ENCODE measurements at regions not wholly inside any gene's neighbourhood (a gene's known extent, or its start where the extent isn't known, plus 50 kb on each side); places are given as distances from the start of the nearest gene placed in this dataset.
A peak's percentile ranks its signal among the peaks of the same experiment; 100 is the strongest.
"Not testable (repeated sequence)": the region's sequence is repeated elsewhere in the genome, so short reads cannot be mapped to it uniquely, and the experiment has no call there.

DNA sequence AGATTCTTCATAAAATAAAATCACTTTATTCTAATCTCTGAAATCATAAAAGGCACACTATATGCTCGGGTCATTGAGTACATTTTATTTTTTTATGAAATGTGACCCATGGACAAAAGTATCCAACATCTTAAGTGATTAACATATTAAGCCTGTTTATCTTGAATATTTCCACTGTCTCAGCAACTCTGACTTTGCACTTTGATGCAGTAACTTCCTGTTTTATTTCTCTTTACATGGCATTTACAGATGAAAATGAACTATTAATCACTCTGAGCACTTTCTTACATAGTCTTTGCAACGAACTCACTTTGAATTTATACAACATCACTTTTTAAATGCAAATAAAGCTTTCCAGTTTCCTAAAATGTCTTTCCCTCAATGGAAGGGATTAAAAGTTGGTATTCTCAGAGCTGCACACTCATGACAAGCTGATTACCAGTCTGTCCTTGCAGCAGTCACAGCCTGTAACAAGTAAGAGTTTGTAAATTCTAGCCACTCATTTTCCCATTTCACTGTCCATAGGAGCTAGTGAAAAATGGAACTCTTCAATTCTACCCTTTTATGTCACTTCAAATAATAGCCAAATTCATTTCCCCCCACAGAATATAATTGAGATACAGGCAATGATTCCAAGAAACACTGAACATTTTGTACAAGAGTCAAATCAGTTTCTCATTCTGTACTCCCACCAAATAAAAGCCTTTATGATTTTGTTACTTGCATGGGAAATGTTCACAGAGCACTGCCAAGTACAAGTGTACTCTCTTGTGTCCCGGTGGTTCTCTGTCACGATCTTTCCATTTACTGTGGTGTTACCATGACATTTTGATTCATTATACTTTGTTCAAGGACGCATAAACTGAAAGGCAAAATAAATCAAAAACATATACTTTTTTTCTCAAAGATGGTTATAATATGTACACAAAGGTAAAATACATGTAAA lies 1968.9 kb downstream of the PCDH9 start:
- TF ChIP-seq BACH2 (CRISPR knock-in tag; IDR thresholded peaks at IDR 0.05; ENCODE audit: borderline replicate concordance), result no peak
- TF ChIP-seq ESRRG (CRISPR knock-in tag; IDR thresholded peaks at IDR 0.05), result no peak
- TF ChIP-seq, protein P1, sequence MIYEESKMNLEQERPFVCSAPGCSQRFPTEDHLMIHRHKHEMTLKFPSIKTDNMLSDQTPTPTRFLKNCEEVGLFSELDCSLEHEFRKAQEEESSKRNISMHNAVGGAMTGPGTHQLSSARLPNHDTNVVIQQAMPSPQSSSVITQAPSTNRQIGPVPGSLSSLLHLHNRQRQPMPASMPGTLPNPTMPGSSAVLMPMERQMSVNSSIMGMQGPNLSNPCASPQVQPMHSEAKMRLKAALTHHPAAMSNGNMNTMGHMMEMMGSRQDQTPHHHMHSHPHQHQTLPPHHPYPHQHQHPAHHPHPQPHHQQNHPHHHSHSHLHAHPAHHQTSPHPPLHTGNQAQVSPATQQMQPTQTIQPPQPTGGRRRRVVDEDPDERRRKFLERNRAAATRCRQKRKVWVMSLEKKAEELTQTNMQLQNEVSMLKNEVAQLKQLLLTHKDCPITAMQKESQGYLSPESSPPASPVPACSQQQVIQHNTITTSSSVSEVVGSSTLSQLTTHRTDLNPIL (CRISPR knock-in tag; IDR thresholded peaks at IDR 0.05; ENCODE audit: low read depth), result no peak
- no peak for TF ChIP-seq ZNF565 (CRISPR knock-in tag; conservative IDR thresholded peaks at IDR 0.05; ENCODE audit: low read depth)
- no peak for TF ChIP-seq CSDC2 (CRISPR knock-in tag; IDR thresholded peaks at IDR 0.05)
- TF ChIP-seq ZNF8 (CRISPR knock-in tag; IDR thresholded peaks at IDR 0.05), result no peak
- no peak for TF ChIP-seq GLIS3 (CRISPR knock-in tag; IDR thresholded peaks at IDR 0.05)
- TF ChIP-seq TCF4 (CRISPR knock-in tag; IDR thresholded peaks at IDR 0.05; ENCODE audit: borderline replicate concordance), result no peak
- peak; percentile 50; the same call in 2 of the 3 replicates for ATAC-seq

GRCh38 chr13:65240773-65241172 lies 1989.4 kb downstream of the PCDH9 start:
- TF ChIP-seq, protein P2, sequence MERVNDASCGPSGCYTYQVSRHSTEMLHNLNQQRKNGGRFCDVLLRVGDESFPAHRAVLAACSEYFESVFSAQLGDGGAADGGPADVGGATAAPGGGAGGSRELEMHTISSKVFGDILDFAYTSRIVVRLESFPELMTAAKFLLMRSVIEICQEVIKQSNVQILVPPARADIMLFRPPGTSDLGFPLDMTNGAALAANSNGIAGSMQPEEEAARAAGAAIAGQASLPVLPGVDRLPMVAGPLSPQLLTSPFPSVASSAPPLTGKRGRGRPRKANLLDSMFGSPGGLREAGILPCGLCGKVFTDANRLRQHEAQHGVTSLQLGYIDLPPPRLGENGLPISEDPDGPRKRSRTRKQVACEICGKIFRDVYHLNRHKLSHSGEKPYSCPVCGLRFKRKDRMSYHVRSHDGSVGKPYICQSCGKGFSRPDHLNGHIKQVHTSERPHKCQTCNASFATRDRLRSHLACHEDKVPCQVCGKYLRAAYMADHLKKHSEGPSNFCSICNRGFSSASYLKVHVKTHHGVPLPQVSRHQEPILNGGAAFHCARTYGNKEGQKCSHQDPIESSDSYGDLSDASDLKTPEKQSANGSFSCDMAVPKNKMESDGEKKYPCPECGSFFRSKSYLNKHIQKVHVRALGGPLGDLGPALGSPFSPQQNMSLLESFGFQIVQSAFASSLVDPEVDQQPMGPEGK (CRISPR knock-in tag; IDR thresholded peaks at IDR 0.05; ENCODE audit: borderline replicate concordance), result no peak
- TF ChIP-seq TCF4 (CRISPR knock-in tag; IDR thresholded peaks at IDR 0.05; ENCODE audit: borderline replicate concordance), result no peak
- no peak for TF ChIP-seq TSHZ2 (CRISPR knock-in tag; IDR thresholded peaks at IDR 0.05)
- no peak for TF ChIP-seq ISL1 (CRISPR knock-in tag; IDR thresholded peaks at IDR 0.05)
- ATAC-seq, result no peak

GRCh38 chr13:65236841-65237418 lies 1993.2 kb downstream of the PCDH9 start:
- ATAC-seq, result no peak
- no peak for TF ChIP-seq OSR1 (CRISPR knock-in tag; IDR thresholded peaks at IDR 0.05)
- no peak for TF ChIP-seq ZNF70 (CRISPR knock-in tag; IDR thresholded peaks at IDR 0.05)
- TF ChIP-seq TCF4 (CRISPR knock-in tag; IDR thresholded peaks at IDR 0.05; ENCODE audit: borderline replicate concordance), result no peak
- TF ChIP-seq ZFP30 (CRISPR knock-in tag; IDR thresholded peaks at IDR 0.05), result no peak
- no peak for TF ChIP-seq SNAI2 (CRISPR knock-in tag; IDR thresholded peaks at IDR 0.05)
- no peak for TF ChIP-seq ZNF565 (CRISPR knock-in tag; conservative IDR thresholded peaks at IDR 0.05; ENCODE audit: low read depth)
- TF ChIP-seq GLIS3 (CRISPR knock-in tag; IDR thresholded peaks at IDR 0.05), result no peak
- no peak for TF ChIP-seq ISL1 (CRISPR knock-in tag; IDR thresholded peaks at IDR 0.05)
- TF ChIP-seq, protein P2 (CRISPR knock-in tag; IDR thresholded peaks at IDR 0.05; ENCODE audit: borderline replicate concordance), result no peak
- no peak for TF ChIP-seq PPARA (CRISPR knock-in tag; IDR thresholded peaks at IDR 0.05; ENCODE audit: borderline replicate concordance)

DNA sequence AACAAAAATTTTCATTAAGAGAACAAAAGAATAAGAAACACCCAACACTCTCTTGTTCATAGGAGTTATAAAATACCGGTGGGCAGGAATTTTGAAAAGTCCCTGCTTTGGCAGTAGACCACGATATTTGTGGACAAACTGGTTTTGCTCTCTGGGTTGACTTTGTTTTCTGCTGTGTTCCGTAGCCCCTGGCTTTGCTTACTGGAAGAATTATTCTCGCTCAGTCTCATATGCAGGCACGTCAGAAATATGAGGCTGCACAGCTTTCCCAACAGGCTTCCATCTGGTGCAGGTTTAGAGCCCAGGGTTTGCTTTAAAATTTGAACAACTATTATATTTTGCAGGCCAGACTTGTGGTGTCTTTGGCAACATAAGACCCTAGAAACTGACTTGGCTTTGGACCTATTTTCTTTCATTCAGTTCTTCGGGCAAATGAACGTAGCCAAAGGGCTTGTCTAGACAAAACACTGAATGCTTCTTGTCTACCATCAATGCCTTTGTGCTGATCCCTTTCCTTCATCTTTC lies 2012.6 kb downstream of the PCDH9 start:
- TF ChIP-seq GLIS3 (CRISPR knock-in tag; IDR thresholded peaks at IDR 0.05), result no peak
- no peak for TF ChIP-seq PPARA (CRISPR knock-in tag; IDR thresholded peaks at IDR 0.05; ENCODE audit: borderline replicate concordance)
- no peak for ATAC-seq

GRCh38 chr13:65202845-65203244 lies 2027.3 kb downstream of the PCDH9 start:
- not testable (repeated sequence) for ATAC-seq
